ENCODE measurements at regions not wholly inside any gene's neighbourhood (a gene's known extent, or its start where the extent isn't known, plus 50 kb on each side); places are given as distances from the start of the nearest gene placed in this dataset.

- Mint-ChIP-seq H3K4me3 (no peak overlapping the region), H3K4me1 (peaks cover 33% of the 10 kb centered on the region), H3K9me3 (no peaks in the 10 kb centered on the region), H3K36me3 (ENCODE audit: low read depth) (no peaks in the 10 kb centered on the region), H3K27ac (no peak overlapping the region), H3K27me3 (ENCODE audit: low read depth) (peaks cover 12% of the 10 kb centered on the region)
- TF ChIP-seq CTCF (IDR thresholded peaks at IDR 0.05; ENCODE audit: unreplicated experiment in 3 of 3), result no peak
Measured at GRCh38 chr2:20937353-20937752, 106.5 kb downstream of the APOB start.

- no peak for TF ChIP-seq CTCF (IDR thresholded peaks at IDR 0.05; ENCODE audit: unreplicated experiment in 3 of 3)
- Mint-ChIP-seq H3K9me3 (peaks cover 6% of the 10 kb centered on the region), H3K4me3 (no peak overlapping the region), H3K36me3 (ENCODE audit: low read depth) (no peaks in the 10 kb centered on the region), H3K27ac (no peak overlapping the region), H3K4me1 (peaks cover 39% of the 10 kb centered on the region), H3K27me3 (ENCODE audit: low read depth) (peaks cover 15% of the 10 kb centered on the region)
Measured at GRCh38 chr2:20935168-20935775, 108.6 kb downstream of the APOB start.

- Mint-ChIP-seq H3K4me3 (no peak overlapping the region), H3K4me1 (peaks cover 31% of the 10 kb centered on the region), H3K27me3 (ENCODE audit: low read depth) (peaks cover 18% of the 10 kb centered on the region), H3K27ac (peak overlapping the region; percentile 47 to 71 (median 52)), H3K36me3 (ENCODE audit: low read depth) (peaks cover under 1% of the 10 kb centered on the region), H3K9me3 (peaks cover 8% of the 10 kb centered on the region)
- TF ChIP-seq CTCF (IDR thresholded peaks at IDR 0.05; ENCODE audit: unreplicated experiment in 3 of 3), result no peak
Measured at GRCh38 chr2:20934236-20934635, 109.6 kb downstream of the APOB start.

GRCh38 chr2:20933714-20934113 lies 110.2 kb downstream of the APOB start:
- Mint-ChIP-seq H3K9me3 (peaks cover 12% of the 10 kb centered on the region), H3K36me3 (ENCODE audit: low read depth) (peaks cover 5% of the 10 kb centered on the region), H3K4me1 (peaks cover 31% of the 10 kb centered on the region), H3K27me3 (ENCODE audit: low read depth) (peaks cover 22% of the 10 kb centered on the region), H3K27ac (peak overlapping the region; percentile 47 to 71 (median 52)), H3K4me3 (no peak overlapping the region)
- TF ChIP-seq CTCF (IDR thresholded peaks at IDR 0.05; ENCODE audit: unreplicated experiment in 3 of 3), result no peak

GRCh38 chr2:20931346-20931745 lies 108.4 kb upstream of the LDAH start:
- H3K9me3 Mint-ChIP-seq, result peaks cover 23% of the 10 kb centered on the region
- no peak for TF ChIP-seq CTCF (IDR thresholded peaks at IDR 0.05; ENCODE audit: unreplicated experiment in 3 of 3)
- peaks cover 31% of the 10 kb centered on the region for H3K4me1 Mint-ChIP-seq
- H3K27ac Mint-ChIP-seq, result no peak overlapping the region
- H3K4me3 Mint-ChIP-seq, result no peak overlapping the region
- H3K36me3 Mint-ChIP-seq (ENCODE audit: low read depth), result peaks cover 5% of the 10 kb centered on the region
- peaks cover 22% of the 10 kb centered on the region for H3K27me3 Mint-ChIP-seq (ENCODE audit: low read depth)

GRCh38 chr2:20930928-20931327 lies 108.0 kb upstream of the LDAH start:
- Mint-ChIP-seq H3K4me3 (no peak overlapping the region), H3K36me3 (ENCODE audit: low read depth) (peaks cover 5% of the 10 kb centered on the region), H3K9me3 (peaks cover 26% of the 10 kb centered on the region), H3K4me1 (peaks cover 31% of the 10 kb centered on the region), H3K27ac (no peak overlapping the region), H3K27me3 (ENCODE audit: low read depth) (peaks cover 19% of the 10 kb centered on the region)
- no peak for TF ChIP-seq CTCF (IDR thresholded peaks at IDR 0.05; ENCODE audit: unreplicated experiment in 3 of 3)

Measured in nephron (organoid).